ENCODE measurements at regions not wholly inside any gene's neighbourhood (a gene's known extent, or its start where the extent isn't known, plus 50 kb on each side); places are given as distances from the start of the nearest gene placed in this dataset.

DNA sequence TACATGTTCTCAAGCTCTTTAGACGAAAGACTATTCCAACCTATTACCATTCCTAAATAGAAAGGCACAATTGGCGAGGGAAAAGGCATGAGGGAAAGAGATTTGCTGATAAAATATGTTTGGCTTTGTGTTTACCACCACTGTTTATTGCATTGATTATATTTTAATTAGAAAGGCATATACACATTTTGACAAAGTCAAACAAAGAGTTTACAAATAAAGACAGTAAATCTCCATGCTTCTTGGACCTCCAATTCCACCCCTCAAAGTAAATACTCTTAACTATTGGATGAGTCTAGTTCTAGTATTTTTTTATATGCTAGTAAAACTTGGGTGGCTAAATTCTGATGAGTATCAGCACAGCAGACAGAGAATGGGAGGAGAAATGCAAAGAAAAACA, 521.4 kb downstream of the FBXO15 start:
- no peaks in the 10 kb centered on the region for H3K36me3 Mint-ChIP-seq (ENCODE audit: low read depth)
- H3K4me3 Mint-ChIP-seq, result no peak overlapping the region
- H3K4me1 Mint-ChIP-seq, result no peaks in the 10 kb centered on the region
- H3K9me3 Mint-ChIP-seq, result no peaks in the 10 kb centered on the region
- TF ChIP-seq, protein P1, sequence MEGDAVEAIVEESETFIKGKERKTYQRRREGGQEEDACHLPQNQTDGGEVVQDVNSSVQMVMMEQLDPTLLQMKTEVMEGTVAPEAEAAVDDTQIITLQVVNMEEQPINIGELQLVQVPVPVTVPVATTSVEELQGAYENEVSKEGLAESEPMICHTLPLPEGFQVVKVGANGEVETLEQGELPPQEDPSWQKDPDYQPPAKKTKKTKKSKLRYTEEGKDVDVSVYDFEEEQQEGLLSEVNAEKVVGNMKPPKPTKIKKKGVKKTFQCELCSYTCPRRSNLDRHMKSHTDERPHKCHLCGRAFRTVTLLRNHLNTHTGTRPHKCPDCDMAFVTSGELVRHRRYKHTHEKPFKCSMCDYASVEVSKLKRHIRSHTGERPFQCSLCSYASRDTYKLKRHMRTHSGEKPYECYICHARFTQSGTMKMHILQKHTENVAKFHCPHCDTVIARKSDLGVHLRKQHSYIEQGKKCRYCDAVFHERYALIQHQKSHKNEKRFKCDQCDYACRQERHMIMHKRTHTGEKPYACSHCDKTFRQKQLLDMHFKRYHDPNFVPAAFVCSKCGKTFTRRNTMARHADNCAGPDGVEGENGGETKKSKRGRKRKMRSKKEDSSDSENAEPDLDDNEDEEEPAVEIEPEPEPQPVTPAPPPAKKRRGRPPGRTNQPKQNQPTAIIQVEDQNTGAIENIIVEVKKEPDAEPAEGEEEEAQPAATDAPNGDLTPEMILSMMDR (IDR thresholded peaks at IDR 0.05; ENCODE audit: unreplicated experiment in 3 of 3), result no peak
- H3K27ac Mint-ChIP-seq, result no peak overlapping the region
- H3K27me3 Mint-ChIP-seq (ENCODE audit: low read depth), result no peaks in the 10 kb centered on the region

DNA sequence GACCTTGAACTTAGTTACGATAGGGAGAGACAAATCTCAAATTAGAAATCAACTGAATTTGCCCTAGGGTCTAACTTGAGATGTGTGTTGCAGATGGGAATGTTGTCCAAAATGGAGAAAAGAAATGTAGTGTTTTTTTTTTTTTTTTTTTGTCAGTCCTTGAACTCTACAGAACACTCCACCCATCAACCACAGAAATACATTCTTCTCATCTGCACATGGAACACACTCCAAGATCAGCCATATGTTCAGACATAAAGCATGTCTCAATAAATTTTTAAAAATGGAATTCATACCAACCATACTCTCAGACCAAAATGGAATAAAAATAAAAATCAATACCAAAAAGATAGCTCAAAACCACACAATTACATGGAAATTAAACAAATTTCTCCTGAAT, 526.5 kb downstream of the FBXO15 start:
- H3K4me3 Mint-ChIP-seq, result no peak overlapping the region
- no peaks in the 10 kb centered on the region for H3K9me3 Mint-ChIP-seq
- TF ChIP-seq, protein P1 (IDR thresholded peaks at IDR 0.05; ENCODE audit: unreplicated experiment in 3 of 3), result no peak
- no peak overlapping the region for H3K27ac Mint-ChIP-seq
- no peaks in the 10 kb centered on the region for H3K36me3 Mint-ChIP-seq (ENCODE audit: low read depth)
- H3K4me1 Mint-ChIP-seq, result no peaks in the 10 kb centered on the region
- H3K27me3 Mint-ChIP-seq (ENCODE audit: low read depth), result no peaks in the 10 kb centered on the region

DNA sequence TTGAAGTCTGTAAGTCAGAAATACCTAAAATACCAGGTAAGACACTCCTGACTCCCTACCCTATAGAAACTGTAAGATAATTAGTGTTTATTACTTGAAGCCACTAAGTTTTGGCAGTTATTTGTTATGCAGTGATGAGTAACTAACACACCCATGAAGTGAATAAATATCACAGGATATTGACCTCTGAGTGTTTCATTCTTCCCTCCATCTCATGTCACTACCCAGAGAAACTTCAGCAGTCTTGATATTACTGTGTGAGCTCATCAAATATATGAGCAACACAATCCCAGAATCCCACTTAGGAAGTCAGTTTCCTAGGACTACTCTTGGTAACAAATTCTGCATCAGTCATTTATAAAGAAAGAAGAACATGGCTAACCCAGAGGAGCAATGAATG, 529.7 kb downstream of the FBXO15 start:
- H3K27ac Mint-ChIP-seq, result no peak overlapping the region
- no peaks in the 10 kb centered on the region for H3K27me3 Mint-ChIP-seq (ENCODE audit: low read depth)
- no peak overlapping the region for H3K4me3 Mint-ChIP-seq
- no peaks in the 10 kb centered on the region for H3K9me3 Mint-ChIP-seq
- H3K4me1 Mint-ChIP-seq, result no peaks in the 10 kb centered on the region
- H3K36me3 Mint-ChIP-seq (ENCODE audit: low read depth), result no peaks in the 10 kb centered on the region
- TF ChIP-seq, protein P1 (IDR thresholded peaks at IDR 0.05; ENCODE audit: unreplicated experiment in 3 of 3), result no peak

DNA sequence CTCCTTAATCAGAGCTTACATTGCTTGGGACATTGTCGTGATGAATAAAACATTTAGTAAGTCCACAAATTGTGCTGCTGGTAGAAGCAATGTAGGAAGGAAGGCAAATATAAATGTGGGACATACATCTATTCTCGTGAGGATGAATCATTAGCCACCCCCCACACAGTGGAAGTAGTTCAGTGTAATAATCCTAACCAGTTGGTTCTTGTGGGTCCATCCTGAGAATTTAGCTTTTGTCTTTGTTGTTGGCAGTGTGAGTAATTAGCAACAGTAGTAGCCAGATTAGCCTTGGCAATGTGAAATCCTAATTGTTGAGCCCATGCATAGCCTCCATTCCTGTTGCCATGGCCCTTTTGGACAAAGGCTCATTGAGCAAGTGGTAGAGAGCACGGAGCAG, 532.1 kb downstream of the FBXO15 start:
- Mint-ChIP-seq H3K36me3 (ENCODE audit: low read depth) (no peaks in the 10 kb centered on the region), H3K27me3 (ENCODE audit: low read depth) (no peaks in the 10 kb centered on the region), H3K27ac (no peak overlapping the region), H3K9me3 (no peaks in the 10 kb centered on the region), H3K4me1 (no peaks in the 10 kb centered on the region), H3K4me3 (no peak overlapping the region)
- TF ChIP-seq, protein P1 (IDR thresholded peaks at IDR 0.05; ENCODE audit: unreplicated experiment in 3 of 3), result no peak

DNA sequence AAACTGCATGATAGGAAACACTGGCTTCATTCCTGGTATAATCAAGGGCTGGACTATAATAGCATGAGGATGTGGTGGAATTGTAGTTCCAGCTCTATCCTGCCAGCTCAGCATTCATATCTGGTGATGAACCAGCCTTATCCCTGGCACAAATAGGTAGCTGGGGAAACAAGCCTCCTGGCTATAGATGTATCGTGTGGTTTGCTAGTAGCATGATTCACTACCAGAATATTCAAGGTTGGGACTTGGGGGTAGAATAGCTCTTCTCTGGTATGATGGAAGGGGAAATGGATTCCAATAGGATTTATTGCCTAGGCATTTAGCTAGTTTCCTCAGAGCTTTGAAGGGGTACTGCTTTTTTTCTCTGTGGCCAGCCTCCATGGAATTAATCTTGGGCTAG, 532.8 kb downstream of the FBXO15 start:
- Mint-ChIP-seq H3K9me3 (no peaks in the 10 kb centered on the region), H3K36me3 (ENCODE audit: low read depth) (no peaks in the 10 kb centered on the region), H3K4me1 (no peaks in the 10 kb centered on the region), H3K4me3 (no peak overlapping the region), H3K27me3 (ENCODE audit: low read depth) (no peaks in the 10 kb centered on the region), H3K27ac (no peak overlapping the region)
- TF ChIP-seq, protein P1 (IDR thresholded peaks at IDR 0.05; ENCODE audit: unreplicated experiment in 3 of 3), result no peak

DNA sequence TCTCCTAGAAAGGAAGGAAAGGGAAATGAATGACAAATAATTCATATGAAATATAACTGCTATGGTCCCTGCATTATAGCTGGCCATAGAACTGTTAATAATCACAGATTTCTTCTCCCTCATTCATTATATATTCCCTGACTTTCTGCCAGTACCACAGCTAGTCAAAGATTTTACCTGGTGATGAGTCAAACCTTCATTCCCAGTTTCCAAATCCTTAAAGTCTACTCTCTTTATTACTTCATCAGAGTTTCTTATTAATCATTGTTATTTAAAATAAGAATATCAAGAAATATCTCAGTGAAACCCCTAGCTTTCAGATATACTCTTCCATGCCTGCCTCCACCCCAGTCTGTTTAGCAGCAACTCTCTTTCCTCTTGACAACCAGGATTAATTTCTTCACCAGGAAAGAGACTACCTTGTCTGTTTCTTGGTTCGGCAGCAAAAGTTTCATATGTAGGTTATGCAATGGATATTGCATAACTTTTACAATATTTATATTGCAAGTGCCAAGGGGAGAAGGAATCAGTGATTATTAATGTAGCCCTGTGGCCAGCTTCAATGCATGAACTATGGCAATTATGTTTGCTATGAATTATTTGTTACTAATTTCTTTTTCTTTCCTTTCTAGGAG, 533.8 kb downstream of the FBXO15 start:
- no peak overlapping the region for H3K27ac Mint-ChIP-seq
- no peaks in the 10 kb centered on the region for H3K9me3 Mint-ChIP-seq

More for the DNA sequence above, 533.8 kb downstream of the FBXO15 start:
- H3K4me1 Mint-ChIP-seq, result no peaks in the 10 kb centered on the region
- TF ChIP-seq, protein P1 (IDR thresholded peaks at IDR 0.05; ENCODE audit: unreplicated experiment in 3 of 3), result no peak
- no peak overlapping the region for H3K4me3 Mint-ChIP-seq
- no peaks in the 10 kb centered on the region for H3K36me3 Mint-ChIP-seq (ENCODE audit: low read depth)
- H3K27me3 Mint-ChIP-seq (ENCODE audit: low read depth), result no peaks in the 10 kb centered on the region

Data from nephron (organoid).